IMR-90 (cell line): ENCODE measurements at regions not wholly inside any gene's neighbourhood (a gene's known extent, or its start where the extent isn't known, plus 50 kb on each side); places are given as distances from the start of the nearest gene placed in this dataset.
"Not testable (repeated sequence)": the region's sequence is repeated elsewhere in the genome, so short reads cannot be mapped to it uniquely, and the experiment has no call there.

Experiments
- ATAC-seq: fragments of 200-7000 bp; cut with Tn5 transposase; 2 replicates; pipeline ENCODE4 v1.9.1; 2020; ENCODE audit warnings: low read depth, mild to moderate bottlenecking, moderate library complexity
- BruUV-seq: library from RNA; stranded (reverse); fragments of 400-500 nt; replicated peaks from 2 replicates; lab custom pipeline; 2021; lab: Mats Ljungman, UMichigan
- CTCF ChIA-PET: fragments of 300-600 bp; formaldehyde crosslinking; extraction: SDS; loops from one replicate; lab custom pipeline; 2021; ENCODE audit warnings: antibody characterized with exemption; lab: Yijun Ruan, JAX
- POLR2A ChIA-PET: fragments of 300-600 bp; sonication (Branson Sonifier 250); formaldehyde crosslinking; loops from one replicate; lab custom pipeline; 2022; ENCODE audit warnings: antibody characterized with exemption; ENCODE audit not compliant: unreplicated experiment; lab: Charles Lee
- DNase-seq: peaks from one replicate; pipeline ENCODE4 v3.0.0; 2013
- H2AFZ ChIP-seq: replicated peaks from 2 replicates; pipeline ENCODE3; 2013; ENCODE audit warnings: low read length, mild to moderate bottlenecking; ENCODE audit not compliant: poor library complexity
- H2AK5ac ChIP-seq: 2 replicates; pipeline ENCODE4 v1.6.1; 2013; ENCODE audit warnings: low read depth, low read length, inconsistent platforms
- H2AK9ac ChIP-seq: replicated peaks from 2 replicates; pipeline ENCODE3; 2013; ENCODE audit warnings: mild to moderate bottlenecking, low read depth, low read length, moderate library complexity; ENCODE audit not compliant: poor library complexity
- H2BK120ac ChIP-seq: 2 replicates; pipeline ENCODE4 v1.6.1; 2013; ENCODE audit warnings: low read depth, low read length, inconsistent platforms
- H2BK15ac ChIP-seq: 3 replicates; pipeline ENCODE4 v1.6.1; 2013; ENCODE audit warnings: low read depth, low read length, inconsistent platforms
- H2BK20ac ChIP-seq: 2 replicates; pipeline ENCODE4 v1.6.1; 2013; ENCODE audit warnings: low read depth, mild to moderate bottlenecking, inconsistent platforms, low read length, moderate library complexity
- H2BK5ac ChIP-seq: 2 replicates; pipeline ENCODE4 v1.6.1; 2013; ENCODE audit warnings: mild to moderate bottlenecking, low read depth, low read length, inconsistent platforms; ENCODE audit not compliant: poor library complexity, severe bottlenecking
- H3K14ac ChIP-seq: replicated peaks from 2 replicates; pipeline ENCODE4 v1.6.1; 2013; ENCODE audit warnings: low read depth, low read length, inconsistent platforms
- H3K18ac ChIP-seq: 2 replicates; pipeline ENCODE4 v1.6.1; 2013; ENCODE audit warnings: low read depth, low read length, control low read depth
- H3K23ac ChIP-seq: 2 replicates; pipeline ENCODE4 v1.6.1; 2013; ENCODE audit warnings: low read depth, low read length, inconsistent platforms
- H3K27ac ChIP-seq: 2 replicates; pipeline ENCODE4 v1.5.1; 2013; ENCODE audit warnings: mild to moderate bottlenecking, control low read depth, low read length; ENCODE audit not compliant: insufficient read depth
- H3K27me3 ChIP-seq: 2 replicates; pipeline ENCODE4 v1.6.1; 2013; ENCODE audit warnings: low read length; ENCODE audit not compliant: control insufficient read depth, insufficient read depth
- H3K36me3 ChIP-seq: 2 replicates; pipeline ENCODE4 v1.6.1; 2013; ENCODE audit warnings: low read length, mixed read lengths; ENCODE audit not compliant: control insufficient read depth, insufficient read depth
- H3K4ac ChIP-seq: 2 replicates; pipeline ENCODE4 v1.6.1; 2013; ENCODE audit warnings: low read depth, low read length, inconsistent platforms
- H3K4me1 ChIP-seq: 2 replicates; pipeline ENCODE4 v1.6.1; 2013; ENCODE audit warnings: low read length, mixed read lengths; ENCODE audit not compliant: control insufficient read depth, insufficient read depth
- H3K4me2 ChIP-seq: 2 replicates; pipeline ENCODE4 v1.6.1; 2013; ENCODE audit warnings: low read depth, mild to moderate bottlenecking, control low read depth, low read length, moderate library complexity
- H3K4me3 ChIP-seq: 2 replicates; pipeline ENCODE4 v1.5.1; 2013; ENCODE audit warnings: low read depth, mild to moderate bottlenecking, control low read depth, low read length, moderate library complexity; ENCODE audit not compliant: insufficient read depth
- H3K56ac ChIP-seq: 2 replicates; pipeline ENCODE4 v1.6.1; 2013; ENCODE audit warnings: low read length, inconsistent platforms; ENCODE audit not compliant: insufficient read depth; ENCODE audit errors: extremely low read depth
- H3K79me1 ChIP-seq, 2 experiments: 2 replicates each; pipeline ENCODE4 v1.6.1; 2013; ENCODE audit warnings: low read length in 2 of 2, inconsistent platforms in 1 of 2, low read depth in 1 of 2
- H3K9ac ChIP-seq: 2 replicates; pipeline ENCODE4 v1.6.1; 2013; ENCODE audit warnings: low read depth, low read length, control low read depth
- H3K9me1 ChIP-seq: 2 replicates; pipeline ENCODE4 v1.6.1; 2013; ENCODE audit warnings: low read length, inconsistent platforms; ENCODE audit not compliant: insufficient read depth
- H3K9me3 ChIP-seq: 2 replicates; pipeline ENCODE4 v1.6.1; 2013; ENCODE audit warnings: low read length; ENCODE audit not compliant: control insufficient read depth, insufficient read depth
- H4K20me1 ChIP-seq: 2 replicates; pipeline ENCODE4 v1.6.1; 2013; ENCODE audit warnings: low read length, inconsistent platforms; ENCODE audit not compliant: insufficient read depth
- H4K5ac ChIP-seq: 2 replicates; pipeline ENCODE4 v1.6.1; 2013; ENCODE audit warnings: mild to moderate bottlenecking, low read depth, low read length, control low read depth
- H4K8ac ChIP-seq, 2 experiments: 2 replicates each; pipeline ENCODE4 v1.6.1; 2013; ENCODE audit warnings: low read depth in 2 of 2, low read length in 2 of 2, control low read depth in 1 of 2, inconsistent platforms in 1 of 2
- H4K91ac ChIP-seq: 2 replicates; pipeline ENCODE4 v1.6.1; 2013; ENCODE audit warnings: low read depth, low read length, inconsistent platforms; ENCODE audit not compliant: insufficient read depth
- MAFK ChIP-seq: IDR thresholded peaks from 2 replicates; pipeline ENCODE4 v1.6.1; 2012; ENCODE audit warnings: low read depth, low read length, improper control_type of control experiment
- WGBS, 2 experiments: methylation state at CpG; one replicate each; pipeline versions ENCODE4 v1.1.5 to v1.1.7; 2013; ENCODE audit warnings: missing lambda C conversion rate in 2 of 2; ENCODE audit not compliant: insufficient read length in 1 of 2; ENCODE audit errors: extremely low coverage in 2 of 2; 5-methylcytosine and 5-hydroxymethylcytosine counted together
- dilution Hi-C: fragments of 300-500 bp; cut with HindIII; formaldehyde crosslinking; loops from one replicate; pipeline ENCODE4 v1.14.3; 2018; ENCODE audit warnings: low sequenced_read_pairs; ENCODE audit not compliant: unreplicated experiment
- in situ Hi-C: fragments of 300-500 bp; cut with MboI; formaldehyde crosslinking; loops from 3 replicates; pipeline ENCODE4 v1.14.3; 2019; ENCODE audit warnings: low sequenced_read_pairs, inconsistent platforms, mixed read lengths
- intact Hi-C: fragments of 100-400 bp; cut with micrococcal nuclease; formaldehyde crosslinking; loops from 2 replicates; pipeline ENCODE4 v1.10.0; 2022

GRCh38 chr20:29443819-29444218, 1813.6 kb upstream of the DEFB115 start:
- Histone ChIP-seq H3K14ac (no peak overlapping the region), H3K27ac (no peak overlapping the region), H3K27me3 (no peaks in the 10 kb centered on the region), H4K91ac (no peak overlapping the region), H3K9me1 (no peaks in the 10 kb centered on the region), H2BK20ac (no peak overlapping the region), H3K4me2 (no peak overlapping the region), H3K79me1 (no peaks in the 10 kb centered on the region), H3K4ac (no peak overlapping the region), H3K4me3 (no peak overlapping the region), H2AK5ac (no peak overlapping the region), H3K18ac (no peak overlapping the region), H4K5ac (no peak overlapping the region), H2AFZ (no peak overlapping the region), H4K20me1 (no peaks in the 10 kb centered on the region), H2BK120ac (no peak overlapping the region), H3K9ac (no peak overlapping the region), H2AK9ac (no peak overlapping the region), H2BK15ac (no peak overlapping the region), H4K8ac (no peak overlapping the region), H3K36me3 (no peaks in the 10 kb centered on the region), H3K23ac (no peak overlapping the region), H3K4me1 (no peaks in the 10 kb centered on the region), H3K56ac (no peak overlapping the region), H3K9me3 (no peaks in the 10 kb centered on the region; the same call in 1 of the 2 replicates), H2BK5ac (no peak overlapping the region)
- dilution Hi-C loops = no loop called here
- ATAC-seq (no peak), DNase-seq (no peak)
- 60% methylated on average over 2 of the region's 3 CpGs; no CpG with 5 or more reads in 1 of the 2 experiments for WGBS, 2 experiments
- in situ Hi-C loops = no loop called here
- POLR2A ChIA-PET = no interaction called here
- no TSS peak for BruUV-seq
- CTCF ChIA-PET = interaction anchor here (0.8 kb wide), 1 partner anchor 14 kb away, joined by 3 read pairs; no protein-coding TSS in a partner anchor
- TF ChIP-seq MAFK = no peak
- intact Hi-C loops = no loop called here

GRCh38 chr20:29445050-29445907, 1812.2 kb upstream of the DEFB115 start:
- H3K18ac ChIP-seq, H3K9me3 ChIP-seq, dilution Hi-C loops, POLR2A ChIA-PET, BruUV-seq, H2BK120ac ChIP-seq, H3K36me3 ChIP-seq, H2BK20ac ChIP-seq, H2AK5ac ChIP-seq, CTCF ChIA-PET, H4K20me1 ChIP-seq, H2AK9ac ChIP-seq, intact Hi-C loops, H4K5ac ChIP-seq, H3K79me1 ChIP-seq, H3K56ac ChIP-seq, H3K4me3 ChIP-seq, H2BK5ac ChIP-seq, H2AFZ ChIP-seq, H3K9me1 ChIP-seq, H2BK15ac ChIP-seq, H3K14ac ChIP-seq, H4K91ac ChIP-seq, in situ Hi-C loops, H3K4ac ChIP-seq, H3K4me1 ChIP-seq, H3K23ac ChIP-seq, H3K27ac ChIP-seq, H3K9ac ChIP-seq, H3K27me3 ChIP-seq: not testable (repeated sequence)
- ATAC-seq (peak; percentile 97), DNase-seq (peak; percentile 55)
- Histone ChIP-seq H3K4me2 (peak overlapping the region; percentile 59; the same call in 1 of the 2 replicates), H4K8ac (0 out of 4 replicates have a peak overlapping the region, but pooled peaks of 1 of the 2 experiments have one; percentile 33)
- 11% methylated on average over 5 of the region's 28 CpGs; no CpG with 5 or more reads in 1 of the 2 experiments for WGBS, 2 experiments
